ENCODE measurements at regions not wholly inside any gene's neighbourhood (a gene's known extent, or its start where the extent isn't known, plus 50 kb on each side); places are given as distances from the start of the nearest gene placed in this dataset.

- CTCF ChIA-PET: no interaction called here
- H3K9me3 ChIP-seq (ENCODE audit: control insufficient read depth, insufficient read depth, low read length): peaks cover 59% of the 10 kb centered on the region
- H3K27ac ChIP-seq (ENCODE audit: insufficient read depth, low read length): no peak overlapping the region
- no peak overlapping the region for H3K4ac ChIP-seq (ENCODE audit: low read depth, low read length)
- BruUV-seq (replicated peaks): no TSS peak
- dilution Hi-C loops (cut with HindIII; ENCODE audit: low sequenced_read_pairs, unreplicated experiment) (no loop called here), in situ Hi-C loops (cut with MboI; ENCODE audit: low sequenced_read_pairs) (no loop called here), intact Hi-C loops (cut with micrococcal nuclease) (no loop called here)
- H3K79me1 ChIP-seq (ENCODE audit: low read depth in 1 of 2, low read length in 2 of 2): no peaks in the 10 kb centered on the region
- H2AK5ac ChIP-seq (ENCODE audit: low read depth, low read length): no peak overlapping the region
- WGBS, 2 experiments (ENCODE audit: extremely low coverage in 2 of 2, insufficient read length in 1 of 2): no CpG with 5 or more reads among the region's 2 CpGs
- no peak overlapping the region for H3K4me3 ChIP-seq (ENCODE audit: insufficient read depth, low read depth, low read length)
- H3K36me3 ChIP-seq (ENCODE audit: control insufficient read depth, insufficient read depth, low read length): no peaks in the 10 kb centered on the region
- H3K9me1 ChIP-seq (ENCODE audit: insufficient read depth, low read length): no peaks in the 10 kb centered on the region
- H2BK20ac ChIP-seq (ENCODE audit: low read depth, low read length): no peak overlapping the region
- no peak overlapping the region for H4K91ac ChIP-seq (ENCODE audit: insufficient read depth, low read depth, low read length)
- no peak for TF ChIP-seq FOS (IDR thresholded peaks at IDR 0.05; ENCODE audit: low read depth, low read length)
- TF ChIP-seq MAFK (IDR thresholded peaks at IDR 0.05; ENCODE audit: low read depth, low read length): no peak
- no peak for TF ChIP-seq USF2 (IDR thresholded peaks at IDR 0.05; ENCODE audit: low read depth, low read length)
- TF ChIP-seq MXI1 (IDR thresholded peaks at IDR 0.05; ENCODE audit: borderline replicate concordance, low read depth, low read length): no peak
- no peak for TF ChIP-seq RAD21 (IDR thresholded peaks at IDR 0.05; ENCODE audit: low read length)
- no peak for TF ChIP-seq BHLHE40 (IDR thresholded peaks at IDR 0.05; ENCODE audit: low read depth, low read length)
- no peak for TF ChIP-seq ELK1 (IDR thresholded peaks at IDR 0.05; ENCODE audit: borderline replicate concordance, low read depth, low read length)
- no peak for TF ChIP-seq RFX5 (IDR thresholded peaks at IDR 0.05; ENCODE audit: low read depth, low read length)
- TF ChIP-seq RCOR1 (IDR thresholded peaks at IDR 0.05; ENCODE audit: insufficient replicate concordance, low read length): no peak
- TF ChIP-seq SMC3 (IDR thresholded peaks at IDR 0.05; ENCODE audit: low read depth, low read length): no peak
- TF ChIP-seq CHD1 (IDR thresholded peaks at IDR 0.05; ENCODE audit: low read depth, low read length): no peak
- TF ChIP-seq NFE2L2 (IDR thresholded peaks at IDR 0.05; ENCODE audit: low read depth, low read length): no peak
- TF ChIP-seq MAZ (IDR thresholded peaks at IDR 0.05; ENCODE audit: borderline replicate concordance, low read depth, low read length): no peak
- TF ChIP-seq POLR2A (IDR thresholded peaks at IDR 0.05; ENCODE audit: low read depth, low read length): no peak
- TF ChIP-seq CEBPB (IDR thresholded peaks at IDR 0.05; ENCODE audit: low read depth, low read length): no peak
- TF ChIP-seq CTCF (conservative IDR thresholded peaks at IDR 0.05; ENCODE audit: low read depth, low read length): no peak
- POLR2A ChIA-PET (ENCODE audit: unreplicated experiment): no interaction called here
- no peak overlapping the region for H2AK9ac ChIP-seq (replicated peaks; ENCODE audit: low read depth, low read length, poor library complexity)
- H2BK15ac ChIP-seq (ENCODE audit: low read depth, low read length): no peak overlapping the region
- H4K5ac ChIP-seq (ENCODE audit: low read depth, low read length): no peak overlapping the region
- H3K14ac ChIP-seq (replicated peaks; ENCODE audit: low read depth, low read length): no peak overlapping the region
- no peaks in the 10 kb centered on the region for H4K20me1 ChIP-seq (ENCODE audit: insufficient read depth, low read length)
- H2BK5ac ChIP-seq (ENCODE audit: low read depth, low read length, poor library complexity, severe bottlenecking): no peak overlapping the region
- H4K8ac ChIP-seq (ENCODE audit: low read depth in 2 of 2, low read length in 2 of 2): no peak overlapping the region
- H3K9ac ChIP-seq (ENCODE audit: low read depth, low read length): no peak overlapping the region
- H2AFZ ChIP-seq (replicated peaks; ENCODE audit: low read length, poor library complexity): no peak overlapping the region
- ATAC-seq (ENCODE audit: low read depth) (no peak), DNase-seq (no peak)
- no peak overlapping the region for H3K18ac ChIP-seq (ENCODE audit: low read depth, low read length)
- H2BK120ac ChIP-seq (ENCODE audit: low read depth, low read length): no peak overlapping the region
- H3K27me3 ChIP-seq (ENCODE audit: control insufficient read depth, insufficient read depth, low read length): no peaks in the 10 kb centered on the region
- H3K23ac ChIP-seq (ENCODE audit: low read depth, low read length): no peak overlapping the region
- H3K56ac ChIP-seq (ENCODE audit: extremely low read depth, insufficient read depth, low read length): no peak overlapping the region
- no peak overlapping the region for H3K4me2 ChIP-seq (ENCODE audit: low read depth, low read length)
- H3K4me1 ChIP-seq (ENCODE audit: control insufficient read depth, insufficient read depth, low read length): no peaks in the 10 kb centered on the region
Observed at GRCh38 chr22:48510599-48510998, 1317.1 kb downstream of the BRD1 start.

All from IMR-90 (cell line).